Ishikawa (cell line): ENCODE measurements at regions not wholly inside any gene's neighbourhood (a gene's known extent, or its start where the extent isn't known, plus 50 kb on each side); places are given as distances from the start of the nearest gene placed in this dataset.

Source experiments
- CEBPB ChIP-seq: IDR thresholded peaks from 2 replicates; pipeline ENCODE4 v1.6.1; 2012
- CREB1 ChIP-seq: IDR thresholded peaks from 2 replicates; pipeline ENCODE4 v1.6.1; 2012; ENCODE audit warnings: low read depth
- EGR1 ChIP-seq: IDR thresholded peaks from 2 replicates; pipeline ENCODE4 v1.6.1; 2012
- EP300 ChIP-seq: IDR thresholded peaks from 2 replicates; pipeline ENCODE4 v1.6.1; 2012; ENCODE audit warnings: borderline replicate concordance
- FOXM1 ChIP-seq: IDR thresholded peaks from 2 replicates; pipeline ENCODE4 v1.6.1; 2012; ENCODE audit warnings: low read depth, borderline replicate concordance
- MAX ChIP-seq: IDR thresholded peaks from 2 replicates; pipeline ENCODE4 v1.6.1; 2012
- NFIC ChIP-seq: IDR thresholded peaks from 2 replicates; pipeline ENCODE4 v1.6.1; 2012
- RAD21 ChIP-seq: IDR thresholded peaks from 2 replicates; pipeline ENCODE4 v1.6.1; 2012; ENCODE audit warnings: low read depth
- REST ChIP-seq: IDR thresholded peaks from 2 replicates; pipeline ENCODE4 v1.6.1; 2012; ENCODE audit warnings: low read depth, mild to moderate bottlenecking
- TAF1 ChIP-seq: IDR thresholded peaks from 2 replicates; pipeline ENCODE4 v1.6.1; 2012; ENCODE audit warnings: low read depth, mild to moderate bottlenecking
- TCF12 ChIP-seq: IDR thresholded peaks from 2 replicates; pipeline ENCODE4 v1.6.1; 2012; ENCODE audit warnings: low read depth
- TEAD4 ChIP-seq: IDR thresholded peaks from 2 replicates; pipeline ENCODE4 v1.6.1; 2012
- USF1 ChIP-seq: IDR thresholded peaks from 2 replicates; pipeline ENCODE4 v1.6.1; 2012
- YY1 ChIP-seq: IDR thresholded peaks from 2 replicates; pipeline ENCODE4 v1.6.1; 2012; ENCODE audit warnings: low read depth
- ZBTB7A ChIP-seq: IDR thresholded peaks from 2 replicates; pipeline ENCODE4 v1.6.1; 2012; ENCODE audit warnings: low read depth

GRCh38 chrX:18036394-18036793 is 175.3 kb upstream of the RAI2 start:
- no peak for TF ChIP-seq FOXM1
- no peak for TF ChIP-seq RAD21
- no peak for TF ChIP-seq MAX
- no peak for TF ChIP-seq TCF12
- TF ChIP-seq CEBPB: no peak
- no peak for TF ChIP-seq TAF1
- no peak for TF ChIP-seq CREB1
- TF ChIP-seq YY1: no peak
- TF ChIP-seq EP300: no peak
- no peak for TF ChIP-seq NFIC
- no peak for TF ChIP-seq EGR1
- no peak for TF ChIP-seq ZBTB7A
- no peak for TF ChIP-seq TEAD4
- TF ChIP-seq REST: no peak
- no peak for TF ChIP-seq USF1

GRCh38 chrX:18034945-18035344 is 173.8 kb upstream of the RAI2 start:
- no peak for TF ChIP-seq FOXM1
- no peak for TF ChIP-seq EGR1
- no peak for TF ChIP-seq USF1
- TF ChIP-seq CEBPB: no peak
- TF ChIP-seq ZBTB7A: no peak
- TF ChIP-seq TEAD4: no peak
- no peak for TF ChIP-seq CREB1
- no peak for TF ChIP-seq NFIC
- TF ChIP-seq TCF12: no peak
- TF ChIP-seq REST: no peak
- no peak for TF ChIP-seq YY1
- no peak for TF ChIP-seq RAD21
- TF ChIP-seq EP300: no peak
- no peak for TF ChIP-seq TAF1
- TF ChIP-seq MAX: no peak

GRCh38 chrX:18034504-18034903 is 173.4 kb upstream of the RAI2 start:
- TF ChIP-seq EGR1: no peak
- no peak for TF ChIP-seq RAD21
- TF ChIP-seq REST: no peak
- no peak for TF ChIP-seq CREB1
- no peak for TF ChIP-seq USF1
- no peak for TF ChIP-seq NFIC
- no peak for TF ChIP-seq TEAD4
- TF ChIP-seq TCF12: no peak
- no peak for TF ChIP-seq MAX
- no peak for TF ChIP-seq TAF1
- no peak for TF ChIP-seq ZBTB7A
- TF ChIP-seq EP300: no peak
- TF ChIP-seq FOXM1: no peak
- TF ChIP-seq YY1: no peak

GRCh38 chrX:18032486-18033221 is 171.6 kb upstream of the RAI2 start:
- TF ChIP-seq ZBTB7A (no peak), EGR1 (no peak), CEBPB (no peak), TEAD4 (no peak), RAD21 (no peak), NFIC (no peak), MAX (no peak), EP300 (no peak), FOXM1 (no peak), YY1 (no peak), REST (no peak), CREB1 (no peak)
